WERI-Rb-1 (cell line): ENCODE measurements at regions not wholly inside any gene's neighbourhood (a gene's known extent, or its start where the extent isn't known, plus 50 kb on each side); places are given as distances from the start of the nearest gene placed in this dataset.

ENCODE experiments used
- DNase-seq: peaks from one replicate; pipeline ENCODE4 v3.0.0-alpha.2; 2020
- H3K27ac ChIP-seq: fragments of 250-450 bp; sonication (Bioruptor Pico); 2 replicates; pipeline ENCODE4 v1.5.1; 2020; ENCODE audit warnings: mild to moderate bottlenecking, moderate library complexity
- H3K27me3 ChIP-seq: fragments of 250-450 bp; sonication (Bioruptor Pico); 2 replicates; pipeline ENCODE4 v1.5.1; 2021; ENCODE audit warnings: mild to moderate bottlenecking, low read depth, moderate library complexity; ENCODE audit not compliant: insufficient read depth, severe bottlenecking
- H3K36me3 ChIP-seq: fragments of 250-450 bp; sonication (Bioruptor Pico); 2 replicates; pipeline ENCODE4 v1.5.1; 2020; ENCODE audit warnings: mild to moderate bottlenecking, moderate library complexity
- H3K4me3 ChIP-seq: 2 replicates; pipeline ENCODE4 v1.5.1; 2011; ENCODE audit warnings: low read depth, mild to moderate bottlenecking, control low read depth, low read length
- H3K9me3 ChIP-seq: fragments of 250-450 bp; sonication (Bioruptor Pico); 2 replicates; pipeline ENCODE4 v1.5.1; 2021; ENCODE audit warnings: mild to moderate bottlenecking, moderate library complexity; ENCODE audit not compliant: severe bottlenecking
- CTCF ChIP-seq: IDR thresholded peaks from 2 replicates; pipeline ENCODE4 v1.5.1; 2011; ENCODE audit warnings: low read depth, mild to moderate bottlenecking, control low read depth, inconsistent platforms, low read length

- H3K36me3 ChIP-seq: no peaks in the 10 kb centered on the region
- DNase-seq: no peak
- no peak for TF ChIP-seq CTCF
- H3K27ac ChIP-seq: no peak overlapping the region
- H3K27me3 ChIP-seq: no peaks in the 10 kb centered on the region
- H3K9me3 ChIP-seq: no peaks in the 10 kb centered on the region
- no peak overlapping the region for H3K4me3 ChIP-seq
Measured at GRCh38 chr13:39840201-39840600, 184.7 kb downstream of the COG6 start.

GRCh38 chr13:39847336-39847735 is 191.9 kb downstream of the COG6 start:
- no peak overlapping the region for H3K27ac ChIP-seq
- no peaks in the 10 kb centered on the region for H3K27me3 ChIP-seq
- no peaks in the 10 kb centered on the region for H3K36me3 ChIP-seq
- H3K9me3 ChIP-seq: no peaks in the 10 kb centered on the region
- H3K4me3 ChIP-seq: no peak overlapping the region
- TF ChIP-seq CTCF: no peak
- DNase-seq: no peak

- H3K36me3 ChIP-seq: no peaks in the 10 kb centered on the region
- H3K27me3 ChIP-seq: no peaks in the 10 kb centered on the region
- TF ChIP-seq CTCF: no peak
- no peak for DNase-seq
- no peaks in the 10 kb centered on the region for H3K9me3 ChIP-seq
- H3K27ac ChIP-seq: no peak overlapping the region
- H3K4me3 ChIP-seq: no peak overlapping the region
Measured at GRCh38 chr13:39855236-39855635, 199.8 kb downstream of the COG6 start.

GRCh38 chr13:39856714-39857113 is 201.3 kb downstream of the COG6 start:
- Histone ChIP-seq H3K4me3 (no peak overlapping the region), H3K9me3 (no peaks in the 10 kb centered on the region), H3K27ac (no peak overlapping the region), H3K36me3 (no peaks in the 10 kb centered on the region), H3K27me3 (no peaks in the 10 kb centered on the region)
- no peak for TF ChIP-seq CTCF
- DNase-seq: no peak

- Histone ChIP-seq H3K9me3 (no peaks in the 10 kb centered on the region), H3K36me3 (no peaks in the 10 kb centered on the region), H3K27ac (no peak overlapping the region), H3K4me3 (no peak overlapping the region), H3K27me3 (no peaks in the 10 kb centered on the region)
- TF ChIP-seq CTCF: no peak
- no peak for DNase-seq
Measured at GRCh38 chr13:39858794-39859193, 203.3 kb downstream of the COG6 start.

- Histone ChIP-seq H3K27me3 (no peaks in the 10 kb centered on the region), H3K36me3 (no peaks in the 10 kb centered on the region), H3K4me3 (no peak overlapping the region), H3K27ac (no peak overlapping the region), H3K9me3 (no peaks in the 10 kb centered on the region)
- no peak for DNase-seq
- no peak for TF ChIP-seq CTCF
Measured at GRCh38 chr13:39859898-39860297, 204.4 kb downstream of the COG6 start.
